ENCODE measurements at regions not wholly inside any gene's neighbourhood (a gene's known extent, or its start where the extent isn't known, plus 50 kb on each side); places are given as distances from the start of the nearest gene placed in this dataset.

DNA sequence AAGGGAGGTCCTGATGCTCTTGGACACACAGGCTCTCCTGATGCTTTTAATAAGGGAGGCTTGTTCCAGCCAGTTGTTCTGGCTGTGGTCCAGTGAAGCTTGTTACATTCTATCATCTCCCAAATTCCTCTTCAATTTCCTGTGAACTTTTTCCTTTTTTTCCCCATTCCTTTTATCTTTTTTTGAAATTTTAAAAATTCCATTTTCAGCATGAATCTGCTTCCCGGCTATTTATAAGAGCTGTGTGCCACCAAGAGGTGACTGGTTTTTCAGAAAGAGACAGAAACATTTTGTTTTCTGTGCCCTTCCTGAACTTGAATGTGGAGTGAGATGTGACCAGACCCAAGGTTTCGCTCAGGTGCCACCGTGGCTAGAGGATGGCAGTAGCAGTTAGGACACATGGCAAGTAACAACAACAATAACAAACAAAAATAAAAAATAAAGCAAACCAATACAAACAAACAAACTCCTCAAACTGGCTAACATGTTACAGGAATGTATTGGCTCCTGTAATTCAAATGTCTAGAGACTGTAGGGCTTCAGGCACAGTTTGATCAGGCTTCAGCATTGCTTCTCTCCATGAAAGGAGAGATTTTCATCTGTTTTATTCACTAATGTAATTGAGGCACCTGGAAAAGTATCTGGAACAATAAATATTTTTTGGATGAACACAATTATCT lies 121.1 kb downstream of the BOD1 start:
- H2AFZ ChIP-seq (ENCODE audit: insufficient read depth, low read depth, low read length, poor library complexity, severe bottlenecking): no peak overlapping the region
- no peaks in the 10 kb centered on the region for H3K9me3 ChIP-seq (replicated peaks in 1 of 2; ENCODE audit: control insufficient read depth in 1 of 2, insufficient read depth in 1 of 2, low read length in 2 of 2)
- H3K36me3 ChIP-seq (replicated peaks in 1 of 2; ENCODE audit: control insufficient read depth in 1 of 2, insufficient read depth in 2 of 2, low read length in 2 of 2): no peaks in the 10 kb centered on the region
- no CpG with 5 or more reads among the region's 3 CpGs for WGBS (ENCODE audit: insufficient coverage)
- no peaks in the 10 kb centered on the region for H4K20me1 ChIP-seq (ENCODE audit: insufficient read depth, low read length)
- Mint-ChIP-seq H3K36me3 (no peaks in the 10 kb centered on the region), H3K27ac (no peak overlapping the region), H3K27me3 (ENCODE audit: low read depth in 3 of 3) (peaks cover 5 to 18% (median 13%) of the 10 kb centered on the region in 3 donors), H3K4me3 (no peak overlapping the region), H3K9me3 (peaks cover 0 to 4% (median 2%) of the 10 kb centered on the region in 7 donors), H3K4me1 (no peaks in the 10 kb centered on the region)
- no peak overlapping the region for H3K4me3 ChIP-seq (replicated peaks in 1 of 3; ENCODE audit: low read depth in 2 of 3, low read length in 3 of 3)
- no peak overlapping the region for H3K4me2 ChIP-seq (replicated peaks; ENCODE audit: extremely low read depth, low read length, poor library complexity, severe bottlenecking)
- intact Hi-C loops (cut with micrococcal nuclease): no loop called here
- no peak overlapping the region for H3K9ac ChIP-seq (ENCODE audit: insufficient read depth, low read length, poor library complexity, severe bottlenecking)
- no peaks in the 10 kb centered on the region for H3K4me1 ChIP-seq (ENCODE audit: control insufficient read depth in 1 of 2, insufficient read depth in 2 of 2, low read length in 2 of 2)
- H3K27me3 ChIP-seq (ENCODE audit: control insufficient read depth in 2 of 2, insufficient read depth in 2 of 2, low read length in 2 of 2): peaks cover 0 to 7% of the 10 kb centered on the region in 2 donors
- TF ChIP-seq, protein P1, sequence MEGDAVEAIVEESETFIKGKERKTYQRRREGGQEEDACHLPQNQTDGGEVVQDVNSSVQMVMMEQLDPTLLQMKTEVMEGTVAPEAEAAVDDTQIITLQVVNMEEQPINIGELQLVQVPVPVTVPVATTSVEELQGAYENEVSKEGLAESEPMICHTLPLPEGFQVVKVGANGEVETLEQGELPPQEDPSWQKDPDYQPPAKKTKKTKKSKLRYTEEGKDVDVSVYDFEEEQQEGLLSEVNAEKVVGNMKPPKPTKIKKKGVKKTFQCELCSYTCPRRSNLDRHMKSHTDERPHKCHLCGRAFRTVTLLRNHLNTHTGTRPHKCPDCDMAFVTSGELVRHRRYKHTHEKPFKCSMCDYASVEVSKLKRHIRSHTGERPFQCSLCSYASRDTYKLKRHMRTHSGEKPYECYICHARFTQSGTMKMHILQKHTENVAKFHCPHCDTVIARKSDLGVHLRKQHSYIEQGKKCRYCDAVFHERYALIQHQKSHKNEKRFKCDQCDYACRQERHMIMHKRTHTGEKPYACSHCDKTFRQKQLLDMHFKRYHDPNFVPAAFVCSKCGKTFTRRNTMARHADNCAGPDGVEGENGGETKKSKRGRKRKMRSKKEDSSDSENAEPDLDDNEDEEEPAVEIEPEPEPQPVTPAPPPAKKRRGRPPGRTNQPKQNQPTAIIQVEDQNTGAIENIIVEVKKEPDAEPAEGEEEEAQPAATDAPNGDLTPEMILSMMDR (IDR thresholded peaks at IDR 0.05): no peak
- no peak overlapping the region for H3K27ac ChIP-seq (ENCODE audit: low read depth in 1 of 2, low read length in 2 of 2)
- H3K79me2 ChIP-seq (ENCODE audit: insufficient read depth, low read length): no peaks in the 10 kb centered on the region
- DNase-seq: no peak

DNA sequence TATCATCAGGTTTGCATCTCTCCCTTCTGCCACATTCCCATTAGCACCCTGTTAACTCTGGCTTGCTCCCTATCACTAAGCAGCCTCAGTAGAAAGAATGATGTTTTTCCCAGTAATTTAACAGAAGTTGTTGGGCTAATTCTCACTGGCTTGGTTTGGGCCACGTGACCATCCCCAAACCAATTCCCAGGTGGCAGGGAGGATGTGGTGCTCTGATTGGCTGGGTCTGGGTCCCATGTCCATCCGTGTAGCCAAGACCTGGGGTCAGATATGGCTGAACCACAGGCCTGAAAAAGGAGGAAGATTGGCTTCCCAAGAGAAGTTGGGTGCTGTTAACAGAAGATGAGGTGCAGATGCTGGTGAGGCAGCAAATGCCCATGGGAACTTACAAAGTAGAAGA lies 122.0 kb downstream of the BOD1 start:
- H3K9me3 ChIP-seq (replicated peaks in 1 of 2; ENCODE audit: control insufficient read depth in 1 of 2, insufficient read depth in 1 of 2, low read length in 2 of 2): no peaks in the 10 kb centered on the region

More for the DNA sequence above, 122.0 kb downstream of the BOD1 start:
- no peak for DNase-seq
- Histone ChIP-seq H3K27ac (ENCODE audit: low read depth in 1 of 2, low read length in 2 of 2) (no peak overlapping the region), H4K20me1 (ENCODE audit: insufficient read depth, low read length) (no peaks in the 10 kb centered on the region), H3K4me1 (ENCODE audit: control insufficient read depth in 1 of 2, insufficient read depth in 2 of 2, low read length in 2 of 2) (no peaks in the 10 kb centered on the region), H3K79me2 (ENCODE audit: insufficient read depth, low read length) (no peaks in the 10 kb centered on the region), H3K9ac (ENCODE audit: insufficient read depth, low read length, poor library complexity, severe bottlenecking) (no peak overlapping the region), H3K27me3 (ENCODE audit: control insufficient read depth in 2 of 2, insufficient read depth in 2 of 2, low read length in 2 of 2) (peaks cover 0 to 7% of the 10 kb centered on the region in 2 donors), H3K4me3 (replicated peaks in 1 of 3; ENCODE audit: low read depth in 2 of 3, low read length in 3 of 3) (no peak overlapping the region), H2AFZ (ENCODE audit: insufficient read depth, low read depth, low read length, poor library complexity, severe bottlenecking) (no peak overlapping the region), H3K36me3 (replicated peaks in 1 of 2; ENCODE audit: control insufficient read depth in 1 of 2, insufficient read depth in 2 of 2, low read length in 2 of 2) (no peaks in the 10 kb centered on the region), H3K4me2 (replicated peaks; ENCODE audit: extremely low read depth, low read length, poor library complexity, severe bottlenecking) (no peak overlapping the region)
- H3K4me3 Mint-ChIP-seq: no peak overlapping the region
- no peaks in the 10 kb centered on the region for H3K4me1 Mint-ChIP-seq
- H3K27me3 Mint-ChIP-seq (ENCODE audit: low read depth in 3 of 3): peaks cover 5 to 18% (median 13%) of the 10 kb centered on the region in 3 donors
- peaks cover 0 to 4% (median 2%) of the 10 kb centered on the region in 7 donors for H3K9me3 Mint-ChIP-seq
- TF ChIP-seq, protein P1 (IDR thresholded peaks at IDR 0.05): no peak
- intact Hi-C loops (cut with micrococcal nuclease): no loop called here
- no peaks in the 10 kb centered on the region for H3K36me3 Mint-ChIP-seq
- WGBS (ENCODE audit: insufficient coverage): 80% methylated on average over 1 of the region's 2 CpGs
- peak overlapping the region in 1 of 7 donors; percentile 41 for H3K27ac Mint-ChIP-seq
